SK-N-SH (cell line): ENCODE measurements at regions not wholly inside any gene's neighbourhood (a gene's known extent, or its start where the extent isn't known, plus 50 kb on each side); places are given as distances from the start of the nearest gene placed in this dataset.

Experiments
- CTCF ChIA-PET: fragments of 300-600, 350-600 bp; formaldehyde crosslinking; extraction: SDS; loops from one replicate; lab custom pipeline; 2021; lab: Yijun Ruan, JAX
- POLR2A ChIA-PET: fragments of 350-600 bp; sonication (Branson Sonifier 250); formaldehyde crosslinking; extraction: SDS; loops from one replicate; lab custom pipeline; 2020; ENCODE audit warnings: antibody characterized with exemption, inconsistent platforms; lab: Yijun Ruan, JAX
- DNase-seq: peaks from one replicate; pipeline ENCODE4 v3.0.0; 2012
- H2AFZ ChIP-seq: fragments of 200-600 bp; sonication (generic); 2 replicates; pipeline ENCODE4 v1.8.1; 2016; ENCODE audit warnings: antibody characterized with exemption, mild to moderate bottlenecking, low read depth
- H3F3A ChIP-seq: fragments of 200-600 bp; sonication (generic); replicated peaks from 2 replicates; pipeline ENCODE3; 2016; ENCODE audit warnings: antibody characterized with exemption, mild to moderate bottlenecking; ENCODE audit not compliant: insufficient read depth
- H3K27ac ChIP-seq, 2 experiments: fragments of 200-500 bp in 1 of 2; fragments of 200-600 bp in 1 of 2; sonication (Bioruptor generic) in 1 of 2; sonication (generic), shearing (Covaris generic) in 1 of 2; 2 replicates each; pipeline versions ENCODE4 v1.5.1 to v1.6.1; 2014 to 2016; ENCODE audit warnings: low read depth in 2 of 2, inconsistent platforms in 1 of 2, low read length in 1 of 2, mild to moderate bottlenecking in 1 of 2, mixed read lengths in 1 of 2
- H3K27me3 ChIP-seq: fragments of 200-600 bp; sonication (generic), shearing (Covaris generic); 2 replicates; pipeline ENCODE4 v1.6.1; 2016; ENCODE audit warnings: mixed run types; ENCODE audit not compliant: insufficient read depth
- H3K36me3 ChIP-seq, 2 experiments: fragments of 200-500 bp in 1 of 2; fragments of 200-600 bp in 1 of 2; sonication (Bioruptor generic) in 1 of 2; sonication (generic) in 1 of 2; replicated peaks in 1 of 2; 2 replicates each; pipeline versions ENCODE3 to v1.5.1; 2014 to 2016; ENCODE audit warnings: low read length in 1 of 2, mild to moderate bottlenecking in 1 of 2; ENCODE audit not compliant: insufficient read depth in 2 of 2, control insufficient read depth in 1 of 2
- H3K4me1 ChIP-seq, 2 experiments: fragments of 200-500 bp in 1 of 2; fragments of 200-600 bp in 1 of 2; sonication (Bioruptor generic) in 1 of 2; sonication (generic), shearing (Covaris generic) in 1 of 2; 2 replicates each; pipeline versions ENCODE4 v1.5.1 to v1.6.1; 2014 to 2016; ENCODE audit warnings: low read depth in 1 of 2, low read length in 1 of 2, mixed run types in 1 of 2; ENCODE audit not compliant: insufficient read depth in 2 of 2, control insufficient read depth in 1 of 2
- H3K4me2 ChIP-seq: fragments of 200-600 bp; sonication (generic), shearing (Covaris generic); 2 replicates; pipeline ENCODE4 v1.6.1; 2017; ENCODE audit warnings: mixed run types
- H3K4me3 ChIP-seq, 2 experiments: fragments of 200-500 bp in 1 of 2; fragments of 200-600 bp in 1 of 2; sonication (Bioruptor generic) in 1 of 2; sonication (generic), shearing (Covaris generic) in 1 of 2; 2 replicates each; pipeline versions ENCODE4 v1.5.1 to v1.8.1; 2014 to 2016; ENCODE audit warnings: low read depth in 2 of 2, inconsistent platforms in 1 of 2, low read length in 1 of 2, mild to moderate bottlenecking in 1 of 2, mixed read lengths in 1 of 2, moderate library complexity in 1 of 2
- H3K79me2 ChIP-seq: fragments of 200-600 bp; sonication (generic); 2 replicates; pipeline ENCODE4 v1.8.1; 2017; ENCODE audit warnings: mild to moderate bottlenecking; ENCODE audit not compliant: insufficient read depth
- H3K9ac ChIP-seq: fragments of 200-600 bp; sonication (generic); 2 replicates; pipeline ENCODE4 v1.6.1; 2017; ENCODE audit warnings: mixed run types
- H3K9me2 ChIP-seq: fragments of 200-600 bp; sonication (generic); 2 replicates; pipeline ENCODE4 v1.6.1; 2017; ENCODE audit warnings: mixed run types
- H3K9me3 ChIP-seq: fragments of 200-600 bp; sonication (generic); 2 replicates; pipeline ENCODE4 v1.6.1; 2017; ENCODE audit warnings: mixed run types, mild to moderate bottlenecking, moderate library complexity
- H4K20me1 ChIP-seq: fragments of 200-600 bp; sonication (generic); 2 replicates; pipeline ENCODE4 v1.6.1; 2017; ENCODE audit warnings: mild to moderate bottlenecking, mixed run types; ENCODE audit not compliant: insufficient read depth
- ELF1 ChIP-seq: IDR thresholded peaks from 2 replicates; pipeline ENCODE4 v1.4.0; 2012
- EP300 ChIP-seq, 2 experiments: IDR thresholded peaks; 2 replicates each; pipeline versions ENCODE4 v1.4.0 to v1.6.1; 2012; ENCODE audit warnings: borderline replicate concordance in 1 of 2, low read depth in 1 of 2, low read length in 1 of 2
- FOSL2 ChIP-seq: IDR thresholded peaks from 2 replicates; pipeline ENCODE4 v1.4.0; 2012; ENCODE audit warnings: low read depth, mild to moderate bottlenecking, moderate library complexity, borderline replicate concordance
- FOXM1 ChIP-seq: IDR thresholded peaks from 2 replicates; pipeline ENCODE4 v1.4.0; 2012; ENCODE audit warnings: low read depth, mild to moderate bottlenecking
- GABPA ChIP-seq: IDR thresholded peaks from 2 replicates; pipeline ENCODE4 v1.4.0; 2012; ENCODE audit warnings: low read depth, mild to moderate bottlenecking
- GATA2 ChIP-seq: sonication (generic); formaldehyde crosslinking; IDR thresholded peaks from 2 replicates; pipeline ENCODE4 v1.5.0; 2020; ENCODE audit warnings: mild to moderate bottlenecking, missing genetic modification reagents
- MEF2A ChIP-seq: IDR thresholded peaks from 2 replicates; pipeline ENCODE4 v1.4.0; 2012; ENCODE audit warnings: low read depth, borderline replicate concordance
- POLR2AphosphoS5 ChIP-seq: IDR thresholded peaks from 2 replicates; pipeline ENCODE4 v1.6.1; 2012; ENCODE audit warnings: low read depth, low read length
- RAD21 ChIP-seq: IDR thresholded peaks from 2 replicates; pipeline ENCODE4 v1.6.1; 2012; ENCODE audit warnings: mild to moderate bottlenecking, low read length
- RFX5 ChIP-seq: IDR thresholded peaks from 2 replicates; pipeline ENCODE4 v1.6.1; 2012; ENCODE audit warnings: mild to moderate bottlenecking, improper control_type of control experiment, low read length
- RXRA ChIP-seq: IDR thresholded peaks from 2 replicates; pipeline ENCODE4 v1.4.0; 2012; ENCODE audit warnings: low read depth, mild to moderate bottlenecking, borderline replicate concordance
- SIN3A ChIP-seq: IDR thresholded peaks from 2 replicates; pipeline ENCODE4 v1.6.1; 2012; ENCODE audit warnings: low read depth, mild to moderate bottlenecking, low read length, moderate library complexity, borderline replicate concordance
- TAF1 ChIP-seq: IDR thresholded peaks from 2 replicates; pipeline ENCODE4 v1.6.1; 2012; ENCODE audit warnings: low read depth, mild to moderate bottlenecking, low read length, moderate library complexity, borderline replicate concordance
- TCF12 ChIP-seq: IDR thresholded peaks from 2 replicates; pipeline ENCODE4 v1.4.0; 2012
- TEAD4 ChIP-seq: IDR thresholded peaks from 2 replicates; pipeline ENCODE4 v1.4.0; 2012; ENCODE audit warnings: mild to moderate bottlenecking, borderline replicate concordance; ENCODE audit not compliant: insufficient read depth
- YY1 ChIP-seq: IDR thresholded peaks from 2 replicates; pipeline ENCODE4 v1.4.0; 2012; ENCODE audit warnings: low read depth, mild to moderate bottlenecking
- WGBS: methylation state at CpG from one replicate; pipeline ENCODE4 v1.1.6; 2017; ENCODE audit warnings: low lambda C conversion rate; 5-methylcytosine and 5-hydroxymethylcytosine counted together
- TF ChIP-seq, protein P1 (sequence below): IDR thresholded peaks from 2 replicates; pipeline ENCODE4; 2012
- TF ChIP-seq, protein P2 (sequence below): fragments of 200-600 bp; sonication (generic); IDR thresholded peaks from 2 replicates; pipeline ENCODE4 v1.6.1; 2017; ENCODE audit warnings: antibody characterized with exemption, mild to moderate bottlenecking, moderate library complexity
- TF ChIP-seq, protein P3 (sequence below): IDR thresholded peaks from 2 replicates; pipeline ENCODE4 v1.4.0; 2012; ENCODE audit warnings: low read depth
- TF ChIP-seq, protein P4 (sequence below): IDR thresholded peaks from 2 replicates; pipeline ENCODE4 v1.6.1; 2012; ENCODE audit warnings: mild to moderate bottlenecking, low read depth, low read length, moderate library complexity

DNA sequence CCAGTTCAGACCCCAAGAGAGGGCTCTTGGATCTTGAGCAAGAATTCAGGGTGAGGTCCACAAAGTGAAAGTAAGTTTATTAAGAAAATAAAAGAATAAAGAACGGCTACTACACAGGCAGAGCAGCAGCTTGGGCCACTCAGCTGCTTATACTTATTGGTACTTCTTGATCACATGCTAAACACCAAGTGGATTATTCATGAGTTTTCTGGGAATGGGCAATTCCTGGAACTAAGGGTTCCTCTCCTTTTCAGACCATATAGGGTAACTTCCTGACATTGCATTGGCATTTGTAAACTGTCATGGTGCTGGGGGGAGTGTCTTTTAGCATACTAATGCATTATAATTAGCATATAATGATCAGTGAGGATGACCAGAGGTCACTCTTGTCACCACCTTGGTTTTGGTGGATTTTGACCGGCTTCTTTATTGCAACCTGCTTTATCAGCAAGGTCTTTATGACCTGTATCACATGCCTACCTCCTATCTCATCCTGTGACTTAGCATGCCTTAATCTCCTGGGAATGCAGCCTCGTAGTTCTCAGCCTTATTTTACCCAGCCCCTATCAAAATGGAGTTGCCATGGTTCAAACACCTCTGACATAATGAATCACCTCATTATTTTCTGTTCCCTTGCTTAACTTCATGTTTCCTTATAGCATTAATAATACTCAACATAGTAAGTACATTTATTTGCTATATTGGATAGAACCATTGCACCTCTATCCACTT is 476.3 kb downstream of the DTHD1 start:
- no peaks in the 10 kb centered on the region for H3K36me3 ChIP-seq
- no peaks in the 10 kb centered on the region for H3F3A ChIP-seq
- no peak overlapping the region for H2AFZ ChIP-seq
- H3K4me3 ChIP-seq, result no peak overlapping the region
- H3K4me2 ChIP-seq, result no peak overlapping the region
- no peak for DNase-seq
- no peaks in the 10 kb centered on the region for H4K20me1 ChIP-seq
- no peaks in the 10 kb centered on the region for H3K9me2 ChIP-seq
- H3K79me2 ChIP-seq, result no peaks in the 10 kb centered on the region
- H3K27ac ChIP-seq, result no peak overlapping the region
- WGBS, result 0% methylated on average over 3 of the region's 3 CpGs
- CTCF ChIA-PET, result no interaction called here
- no peak for TF ChIP-seq MEF2A
- TF ChIP-seq TAF1, result no peak
- TF ChIP-seq POLR2AphosphoS5, result no peak
- no peak for TF ChIP-seq EP300 (IDR thresholded peaks at IDR 0.05; ENCODE audit: borderline replicate concordance in 1 of 2, low read depth in 1 of 2, low read length in 1 of 2)
- TF ChIP-seq, protein P1, sequence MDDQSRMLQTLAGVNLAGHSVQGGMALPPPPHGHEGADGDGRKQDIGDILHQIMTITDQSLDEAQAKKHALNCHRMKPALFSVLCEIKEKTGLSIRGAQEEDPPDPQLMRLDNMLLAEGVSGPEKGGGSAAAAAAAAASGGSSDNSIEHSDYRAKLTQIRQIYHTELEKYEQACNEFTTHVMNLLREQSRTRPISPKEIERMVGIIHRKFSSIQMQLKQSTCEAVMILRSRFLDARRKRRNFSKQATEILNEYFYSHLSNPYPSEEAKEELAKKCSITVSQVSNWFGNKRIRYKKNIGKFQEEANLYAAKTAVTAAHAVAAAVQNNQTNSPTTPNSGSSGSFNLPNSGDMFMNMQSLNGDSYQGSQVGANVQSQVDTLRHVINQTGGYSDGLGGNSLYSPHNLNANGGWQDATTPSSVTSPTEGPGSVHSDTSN, result no peak
- no peak for TF ChIP-seq TCF12
- no peak for TF ChIP-seq YY1
- TF ChIP-seq TEAD4, result no peak
- TF ChIP-seq RFX5, result no peak
- TF ChIP-seq, protein P2, sequence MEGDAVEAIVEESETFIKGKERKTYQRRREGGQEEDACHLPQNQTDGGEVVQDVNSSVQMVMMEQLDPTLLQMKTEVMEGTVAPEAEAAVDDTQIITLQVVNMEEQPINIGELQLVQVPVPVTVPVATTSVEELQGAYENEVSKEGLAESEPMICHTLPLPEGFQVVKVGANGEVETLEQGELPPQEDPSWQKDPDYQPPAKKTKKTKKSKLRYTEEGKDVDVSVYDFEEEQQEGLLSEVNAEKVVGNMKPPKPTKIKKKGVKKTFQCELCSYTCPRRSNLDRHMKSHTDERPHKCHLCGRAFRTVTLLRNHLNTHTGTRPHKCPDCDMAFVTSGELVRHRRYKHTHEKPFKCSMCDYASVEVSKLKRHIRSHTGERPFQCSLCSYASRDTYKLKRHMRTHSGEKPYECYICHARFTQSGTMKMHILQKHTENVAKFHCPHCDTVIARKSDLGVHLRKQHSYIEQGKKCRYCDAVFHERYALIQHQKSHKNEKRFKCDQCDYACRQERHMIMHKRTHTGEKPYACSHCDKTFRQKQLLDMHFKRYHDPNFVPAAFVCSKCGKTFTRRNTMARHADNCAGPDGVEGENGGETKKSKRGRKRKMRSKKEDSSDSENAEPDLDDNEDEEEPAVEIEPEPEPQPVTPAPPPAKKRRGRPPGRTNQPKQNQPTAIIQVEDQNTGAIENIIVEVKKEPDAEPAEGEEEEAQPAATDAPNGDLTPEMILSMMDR, result no peak
- TF ChIP-seq FOXM1, result no peak
- TF ChIP-seq, protein P3, sequence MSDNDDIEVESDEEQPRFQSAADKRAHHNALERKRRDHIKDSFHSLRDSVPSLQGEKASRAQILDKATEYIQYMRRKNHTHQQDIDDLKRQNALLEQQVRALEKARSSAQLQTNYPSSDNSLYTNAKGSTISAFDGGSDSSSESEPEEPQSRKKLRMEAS, result no peak
- TF ChIP-seq, protein P4, sequence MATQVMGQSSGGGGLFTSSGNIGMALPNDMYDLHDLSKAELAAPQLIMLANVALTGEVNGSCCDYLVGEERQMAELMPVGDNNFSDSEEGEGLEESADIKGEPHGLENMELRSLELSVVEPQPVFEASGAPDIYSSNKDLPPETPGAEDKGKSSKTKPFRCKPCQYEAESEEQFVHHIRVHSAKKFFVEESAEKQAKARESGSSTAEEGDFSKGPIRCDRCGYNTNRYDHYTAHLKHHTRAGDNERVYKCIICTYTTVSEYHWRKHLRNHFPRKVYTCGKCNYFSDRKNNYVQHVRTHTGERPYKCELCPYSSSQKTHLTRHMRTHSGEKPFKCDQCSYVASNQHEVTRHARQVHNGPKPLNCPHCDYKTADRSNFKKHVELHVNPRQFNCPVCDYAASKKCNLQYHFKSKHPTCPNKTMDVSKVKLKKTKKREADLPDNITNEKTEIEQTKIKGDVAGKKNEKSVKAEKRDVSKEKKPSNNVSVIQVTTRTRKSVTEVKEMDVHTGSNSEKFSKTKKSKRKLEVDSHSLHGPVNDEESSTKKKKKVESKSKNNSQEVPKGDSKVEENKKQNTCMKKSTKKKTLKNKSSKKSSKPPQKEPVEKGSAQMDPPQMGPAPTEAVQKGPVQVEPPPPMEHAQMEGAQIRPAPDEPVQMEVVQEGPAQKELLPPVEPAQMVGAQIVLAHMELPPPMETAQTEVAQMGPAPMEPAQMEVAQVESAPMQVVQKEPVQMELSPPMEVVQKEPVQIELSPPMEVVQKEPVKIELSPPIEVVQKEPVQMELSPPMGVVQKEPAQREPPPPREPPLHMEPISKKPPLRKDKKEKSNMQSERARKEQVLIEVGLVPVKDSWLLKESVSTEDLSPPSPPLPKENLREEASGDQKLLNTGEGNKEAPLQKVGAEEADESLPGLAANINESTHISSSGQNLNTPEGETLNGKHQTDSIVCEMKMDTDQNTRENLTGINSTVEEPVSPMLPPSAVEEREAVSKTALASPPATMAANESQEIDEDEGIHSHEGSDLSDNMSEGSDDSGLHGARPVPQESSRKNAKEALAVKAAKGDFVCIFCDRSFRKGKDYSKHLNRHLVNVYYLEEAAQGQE, result no peak
- no peak for TF ChIP-seq FOSL2
- TF ChIP-seq RXRA, result no peak
- TF ChIP-seq RAD21, result no peak
- no peak for TF ChIP-seq GATA2 (CRISPR knock-in tag)
- no peak for TF ChIP-seq SIN3A
- no peak for TF ChIP-seq GABPA
- TF ChIP-seq ELF1, result no peak
- H3K9ac ChIP-seq, result no peak overlapping the region
- no peaks in the 10 kb centered on the region for H3K9me3 ChIP-seq
- POLR2A ChIA-PET, result no interaction called here
- no peaks in the 10 kb centered on the region for H3K4me1 ChIP-seq
- H3K27me3 ChIP-seq, result no peaks in the 10 kb centered on the region
